Testis (tissue), 2 donors: ENCODE measurements at regions not wholly inside any gene's neighbourhood (a gene's known extent, or its start where the extent isn't known, plus 50 kb on each side); places are given as distances from the start of the nearest gene placed in this dataset.

ENCODE experiments used
- DNase-seq: peaks from one replicate; pipeline ENCODE4 v3.0.0-alpha.2; 2019
- H3K27ac ChIP-seq, 2 donors: fragments of 200-600 bp; sonication (generic); one replicate each; pipeline ENCODE4 v1.5.1; 2019
- H3K27me3 ChIP-seq: fragments of 200-600 bp; sonication (generic); one replicate; pipeline ENCODE4 v1.5.1; 2019
- H3K36me3 ChIP-seq: fragments of 200-600 bp; sonication (generic); one replicate; pipeline ENCODE4 v1.5.1; 2017; ENCODE audit warnings: low read depth; ENCODE audit errors: missing control alignments
- H3K4me1 ChIP-seq: fragments of 200-600 bp; sonication (generic); one replicate; pipeline ENCODE4 v1.5.1; 2019
- H3K4me3 ChIP-seq, 2 donors: fragments of 200-600 bp; sonication (generic); one replicate each; pipeline ENCODE4 v1.5.1; 2017 to 2019
- H3K9me3 ChIP-seq: fragments of 200-600 bp; sonication (generic); one replicate; pipeline ENCODE4 v1.5.1; 2017
- POLR2A ChIP-seq: fragments of 450-650 bp; IDR thresholded peaks from one replicate; pipeline ENCODE4 v1.6.1; 2017; ENCODE audit warnings: antibody characterized with exemption, mild to moderate bottlenecking, moderate library complexity
- WGBS, 2 donors: methylation state at CpG; one replicate each; pipeline ENCODE4 v1.1.5; 2018; 5-methylcytosine and 5-hydroxymethylcytosine counted together
- intact Hi-C: fragments of 100-400 bp; cut with DNase I; formaldehyde crosslinking; loops from one replicate; pipeline ENCODE4 v1.15.1; 2023; ENCODE audit warnings: low total_unique reads
- TF ChIP-seq, protein P1 (sequence below), 3 experiments: fragments of 450-650 bp in 2 of 3; fragments of 200-600 bp in 1 of 3; sonication (generic) in 1 of 3; IDR thresholded peaks; one replicate each; pipeline ENCODE4 v1.5.1; 2016 to 2019; ENCODE audit warnings: antibody characterized with exemption in 3 of 3, mild to moderate bottlenecking in 2 of 3, moderate library complexity in 1 of 3

DNA sequence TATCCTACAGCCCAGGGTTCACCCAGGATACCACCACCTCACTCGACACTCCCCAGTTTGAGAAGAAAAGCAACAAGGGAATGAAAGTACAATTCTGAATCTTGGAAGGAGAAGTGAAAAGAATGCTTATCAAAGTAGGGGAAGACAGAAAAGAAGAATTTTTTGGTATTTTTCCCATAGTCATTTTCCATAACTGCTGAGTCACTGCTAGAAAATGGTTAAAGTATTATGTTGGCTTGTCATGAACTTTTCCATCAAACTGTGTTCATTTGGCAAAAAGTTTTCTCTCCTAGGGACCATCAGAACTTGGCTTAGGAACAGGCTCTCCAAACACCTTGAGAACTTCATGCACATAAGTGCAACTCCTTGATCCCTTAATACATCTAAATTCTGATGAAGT lies 192.0 kb downstream of the BCL11A start:
- Histone ChIP-seq H3K27ac (no peak overlapping the region), H3K4me1 (no peaks in the 10 kb centered on the region), H3K27me3 (no peaks in the 10 kb centered on the region), H3K4me3 (no peak overlapping the region), H3K36me3 (no peaks in the 10 kb centered on the region), H3K9me3 (no peaks in the 10 kb centered on the region)
- TF ChIP-seq, protein P1, sequence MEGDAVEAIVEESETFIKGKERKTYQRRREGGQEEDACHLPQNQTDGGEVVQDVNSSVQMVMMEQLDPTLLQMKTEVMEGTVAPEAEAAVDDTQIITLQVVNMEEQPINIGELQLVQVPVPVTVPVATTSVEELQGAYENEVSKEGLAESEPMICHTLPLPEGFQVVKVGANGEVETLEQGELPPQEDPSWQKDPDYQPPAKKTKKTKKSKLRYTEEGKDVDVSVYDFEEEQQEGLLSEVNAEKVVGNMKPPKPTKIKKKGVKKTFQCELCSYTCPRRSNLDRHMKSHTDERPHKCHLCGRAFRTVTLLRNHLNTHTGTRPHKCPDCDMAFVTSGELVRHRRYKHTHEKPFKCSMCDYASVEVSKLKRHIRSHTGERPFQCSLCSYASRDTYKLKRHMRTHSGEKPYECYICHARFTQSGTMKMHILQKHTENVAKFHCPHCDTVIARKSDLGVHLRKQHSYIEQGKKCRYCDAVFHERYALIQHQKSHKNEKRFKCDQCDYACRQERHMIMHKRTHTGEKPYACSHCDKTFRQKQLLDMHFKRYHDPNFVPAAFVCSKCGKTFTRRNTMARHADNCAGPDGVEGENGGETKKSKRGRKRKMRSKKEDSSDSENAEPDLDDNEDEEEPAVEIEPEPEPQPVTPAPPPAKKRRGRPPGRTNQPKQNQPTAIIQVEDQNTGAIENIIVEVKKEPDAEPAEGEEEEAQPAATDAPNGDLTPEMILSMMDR (IDR thresholded peaks at IDR 0.05) = no peak
- no peak for TF ChIP-seq POLR2A
- intact Hi-C loops = no loop called here
- no peak for DNase-seq
- 81 to 89% methylated on average over 1 of the region's 1 CpG for WGBS, 2 donors

GRCh38 chr2:60359569-60359968 lies 193.9 kb downstream of the BCL11A start:
- Histone ChIP-seq H3K36me3 (no peaks in the 10 kb centered on the region), H3K9me3 (no peaks in the 10 kb centered on the region), H3K4me1 (no peaks in the 10 kb centered on the region), H3K4me3 (no peak overlapping the region), H3K27ac (no peak overlapping the region), H3K27me3 (no peaks in the 10 kb centered on the region)
- no peak for DNase-seq
- no peak for TF ChIP-seq POLR2A
- TF ChIP-seq, protein P1 (IDR thresholded peaks at IDR 0.05) = no peak
- intact Hi-C loops = no loop called here
- WGBS, 2 donors = 68 to 74% methylated on average over 5 of the region's 5 CpGs

DNA sequence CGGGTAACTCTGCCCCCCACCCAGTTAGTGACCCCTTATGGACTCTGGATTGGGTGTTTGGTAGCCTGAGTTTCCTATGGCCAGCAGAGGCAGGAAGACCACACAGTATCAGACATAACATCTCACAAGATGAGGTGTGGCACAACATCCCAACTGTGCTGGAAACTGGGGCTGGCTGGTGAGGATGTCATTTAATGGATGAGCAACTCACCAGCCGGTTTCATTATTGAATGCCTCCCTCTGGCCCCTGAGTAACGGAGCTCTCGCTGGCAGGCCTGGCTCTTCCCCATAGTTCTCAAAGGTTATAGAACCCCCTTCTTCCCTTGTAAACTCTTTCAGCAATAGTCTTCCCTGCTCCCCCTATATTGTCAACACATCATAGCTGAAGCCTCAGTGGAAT lies 195.0 kb downstream of the BCL11A start:
- WGBS, 2 donors = 85 to 95% methylated on average over 3 to 4 of the region's 4 CpGs
- TF ChIP-seq, protein P1 (IDR thresholded peaks at IDR 0.05) = no peak
- no peak for TF ChIP-seq POLR2A
- Histone ChIP-seq H3K9me3 (no peaks in the 10 kb centered on the region), H3K4me3 (no peak overlapping the region), H3K36me3 (no peaks in the 10 kb centered on the region), H3K4me1 (no peaks in the 10 kb centered on the region), H3K27me3 (no peaks in the 10 kb centered on the region), H3K27ac (no peak overlapping the region)
- no peak for DNase-seq
- intact Hi-C loops = no loop called here

DNA sequence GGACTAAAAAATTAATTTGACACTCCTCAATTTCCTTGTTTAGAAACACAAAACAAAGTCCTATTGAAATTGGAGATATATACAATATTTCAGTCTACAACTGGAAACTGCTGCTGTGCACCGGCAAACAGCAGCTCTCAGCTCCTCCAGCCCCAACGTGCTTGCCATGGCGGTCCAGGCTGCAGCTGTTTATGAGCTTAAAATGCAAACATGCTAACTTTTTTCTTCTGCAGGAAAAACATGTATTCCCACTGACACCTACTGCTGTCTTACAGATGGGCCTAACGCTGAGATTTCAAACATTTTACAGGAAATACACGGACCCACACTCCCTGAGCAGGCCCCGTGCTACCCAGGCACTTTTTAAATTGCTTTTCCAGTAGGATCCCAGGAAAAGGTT lies 195.5 kb downstream of the BCL11A start:
- WGBS, 2 donors = 81 to 82% methylated on average over 6 of the region's 6 CpGs
- no peaks in the 10 kb centered on the region for H3K4me1 ChIP-seq
- no peaks in the 10 kb centered on the region for H3K9me3 ChIP-seq
- no peaks in the 10 kb centered on the region for H3K27me3 ChIP-seq
- TF ChIP-seq, protein P1 (IDR thresholded peaks at IDR 0.05) = no peak
- DNase-seq = no peak
- H3K27ac ChIP-seq = no peak overlapping the region
- H3K36me3 ChIP-seq = no peaks in the 10 kb centered on the region
- intact Hi-C loops = no loop called here
- H3K4me3 ChIP-seq = no peak overlapping the region

DNA sequence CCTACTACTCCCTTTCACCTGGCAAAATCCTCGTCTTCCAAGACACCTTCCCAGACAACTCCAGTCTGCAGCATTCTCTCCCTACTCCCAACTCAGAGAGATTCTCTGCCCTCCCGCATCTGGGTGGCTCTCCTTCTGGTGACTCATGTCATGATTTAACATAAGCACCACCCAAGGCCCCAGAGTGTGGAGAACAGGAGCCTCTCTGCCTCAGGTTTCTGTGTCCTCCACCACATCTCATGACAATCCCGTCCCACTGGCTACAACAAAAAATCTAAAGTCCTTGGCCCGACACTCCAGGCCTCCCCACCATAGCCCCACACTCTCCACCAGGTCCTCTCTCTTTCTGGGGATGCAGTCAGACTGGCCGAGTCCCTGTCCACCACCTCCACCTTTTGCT lies 197.1 kb downstream of the BCL11A start:
- no peak for DNase-seq
- TF ChIP-seq POLR2A = no peak
- TF ChIP-seq, protein P1 (IDR thresholded peaks at IDR 0.05) = no peak

More for the DNA sequence above, 197.1 kb downstream of the BCL11A start:
- no peaks in the 10 kb centered on the region for H3K4me1 ChIP-seq
- 93 to 96% methylated on average over 5 of the region's 5 CpGs for WGBS, 2 donors
- no peak overlapping the region for H3K4me3 ChIP-seq
- no peaks in the 10 kb centered on the region for H3K9me3 ChIP-seq
- H3K27me3 ChIP-seq = no peaks in the 10 kb centered on the region
- no peak overlapping the region for H3K27ac ChIP-seq
- intact Hi-C loops = no loop called here
- no peaks in the 10 kb centered on the region for H3K36me3 ChIP-seq
